ENCODE measurements at regions not wholly inside any gene's neighbourhood (a gene's known extent, or its start where the extent isn't known, plus 50 kb on each side); places are given as distances from the start of the nearest gene placed in this dataset.

DNA sequence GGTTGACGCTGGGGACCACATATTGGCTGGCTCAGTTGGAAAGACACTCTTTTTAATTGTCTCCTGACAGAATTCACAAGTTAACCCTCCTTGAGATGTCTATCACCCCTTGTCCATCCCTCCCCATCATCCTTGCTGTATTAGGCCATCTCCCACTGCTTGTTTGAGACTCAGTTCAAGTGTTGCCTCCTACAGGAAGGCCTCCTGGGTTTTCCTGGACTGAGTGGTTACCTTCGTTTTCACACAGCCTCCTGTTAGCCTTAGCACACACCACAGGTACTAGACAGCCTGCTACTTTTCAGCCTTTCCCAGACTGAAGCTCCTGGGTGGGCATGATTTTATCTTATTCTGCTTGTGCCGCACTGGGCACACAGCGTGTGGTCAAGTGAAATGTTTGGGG is 145.3 kb upstream of the STX18 start:
- no peaks in the 10 kb centered on the region for H3K36me3 ChIP-seq (ENCODE audit: control insufficient read depth, insufficient read depth, low read length)
- DNase-seq: no peak
- H3K4me3 ChIP-seq (ENCODE audit: low read length): no peak overlapping the region
- H3K9me3 ChIP-seq (replicated peaks; ENCODE audit: control insufficient read depth, low read depth, low read length): no peaks in the 10 kb centered on the region
- no peaks in the 10 kb centered on the region for H3K27me3 ChIP-seq (ENCODE audit: control insufficient read depth, insufficient read depth, low read length)
- WGBS (ENCODE audit: insufficient coverage): 71% methylated on average over 1 of the region's 4 CpGs
- no peaks in the 10 kb centered on the region for H3K4me1 ChIP-seq (ENCODE audit: control insufficient read depth, insufficient read depth, low read length)
- no peak overlapping the region for H3K27ac ChIP-seq (ENCODE audit: low read length)

DNA sequence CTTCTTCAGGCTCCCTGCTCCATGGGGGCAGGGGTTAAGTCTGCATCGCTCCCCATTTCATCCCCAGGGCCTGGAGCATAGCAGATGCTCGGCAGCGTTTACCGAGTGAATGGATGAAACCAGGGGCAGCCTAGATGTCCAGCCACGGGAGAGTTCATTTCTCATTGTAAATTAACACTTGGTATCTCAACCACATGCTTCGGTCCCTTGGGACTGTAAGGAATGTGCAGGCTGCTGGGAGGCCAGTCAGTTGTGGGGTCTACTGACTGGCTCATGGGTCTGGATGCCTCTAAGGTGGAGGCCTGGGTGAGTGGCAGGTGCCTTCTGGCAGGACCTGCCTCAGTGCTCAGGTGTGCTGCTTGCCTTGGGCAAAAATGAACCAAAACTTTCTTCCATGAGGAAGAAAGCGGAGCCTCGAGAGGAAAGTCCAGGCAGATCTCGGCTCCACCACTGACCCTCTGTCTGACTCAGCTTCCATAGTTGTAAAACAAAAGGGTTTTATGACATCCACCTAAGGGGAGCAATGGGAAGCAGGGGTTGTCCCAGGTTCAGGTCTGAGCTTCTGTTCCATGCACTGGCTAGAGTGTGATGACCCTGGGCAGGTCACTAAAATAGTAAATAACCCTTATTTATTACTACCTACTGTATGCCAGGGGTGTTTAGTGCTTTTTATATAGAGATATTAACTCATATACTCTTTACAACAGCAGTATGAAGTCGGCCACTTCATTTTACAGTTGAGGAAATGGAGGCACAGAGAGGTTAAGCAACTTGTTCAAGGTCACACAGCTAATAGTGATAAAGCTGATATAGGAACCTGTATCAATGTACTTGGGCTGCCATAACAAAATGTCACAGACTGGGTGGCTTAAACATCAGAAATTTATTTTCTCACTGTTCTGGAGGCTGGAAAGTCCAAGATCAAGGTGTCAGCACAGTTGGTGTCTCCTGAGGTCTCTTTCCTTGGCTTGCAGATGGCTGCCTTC is 144.3 kb upstream of the STX18 start:
- no peaks in the 10 kb centered on the region for H3K4me1 ChIP-seq (ENCODE audit: control insufficient read depth, insufficient read depth, low read length)
- DNase-seq: no peak
- no peaks in the 10 kb centered on the region for H3K9me3 ChIP-seq (replicated peaks; ENCODE audit: control insufficient read depth, low read depth, low read length)
- 26% methylated on average over 6 of the region's 10 CpGs for WGBS (ENCODE audit: insufficient coverage)
- no peak overlapping the region for H3K4me3 ChIP-seq (ENCODE audit: low read length)
- H3K27me3 ChIP-seq (ENCODE audit: control insufficient read depth, insufficient read depth, low read length): no peaks in the 10 kb centered on the region
- H3K27ac ChIP-seq (ENCODE audit: low read length): no peak overlapping the region
- no peaks in the 10 kb centered on the region for H3K36me3 ChIP-seq (ENCODE audit: control insufficient read depth, insufficient read depth, low read length)

DNA sequence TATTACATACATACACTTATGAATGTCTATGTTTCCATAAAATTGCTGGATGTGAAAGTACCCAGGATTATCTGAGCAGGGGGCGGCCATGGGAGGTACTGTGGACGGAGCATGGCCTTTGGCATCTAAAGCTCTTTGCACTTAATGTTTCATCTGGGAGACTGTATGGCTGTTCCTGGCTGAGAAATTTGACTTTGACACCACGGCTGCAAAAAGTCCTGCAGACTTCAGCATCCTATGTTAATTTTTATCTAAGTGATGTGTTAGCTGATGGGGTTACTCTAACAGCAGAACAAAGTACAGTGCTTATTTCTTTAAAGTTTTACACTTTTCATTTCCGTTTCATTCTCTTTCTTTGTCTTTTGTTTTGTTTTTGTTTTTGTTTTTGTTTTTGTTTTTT is 139.8 kb upstream of the STX18 start:
- Histone ChIP-seq H3K9me3 (replicated peaks; ENCODE audit: control insufficient read depth, low read depth, low read length) (no peaks in the 10 kb centered on the region), H3K4me1 (ENCODE audit: control insufficient read depth, insufficient read depth, low read length) (no peaks in the 10 kb centered on the region), H3K27ac (ENCODE audit: low read length) (no peak overlapping the region), H3K27me3 (ENCODE audit: control insufficient read depth, insufficient read depth, low read length) (peaks cover 5% of the 10 kb centered on the region), H3K4me3 (ENCODE audit: low read length) (no peak overlapping the region), H3K36me3 (ENCODE audit: control insufficient read depth, insufficient read depth, low read length) (no peaks in the 10 kb centered on the region)
- DNase-seq: no peak
- whole genome bisulfite sequencing (ENCODE audit: insufficient coverage): 88% methylated on average over 2 of the region's 4 CpGs

DNA sequence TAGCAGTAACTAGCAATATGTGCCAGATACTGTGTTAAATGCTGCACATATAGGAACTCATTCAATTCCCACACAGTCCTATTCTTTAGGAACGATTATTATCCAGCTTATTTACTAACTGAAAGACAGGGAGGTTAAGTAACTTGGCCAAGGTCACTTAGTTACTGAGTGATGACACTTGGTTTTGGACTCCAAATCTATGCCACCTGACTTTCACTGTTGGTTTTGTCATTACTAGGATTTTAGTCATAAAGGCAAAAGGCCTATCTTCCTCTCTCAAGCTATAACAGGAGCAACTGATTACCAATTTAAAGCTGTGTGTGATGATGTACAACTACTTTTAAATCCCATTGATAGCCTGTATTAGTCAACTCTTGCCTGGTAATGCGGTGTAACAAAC is 138.9 kb upstream of the STX18 start:
- WGBS (ENCODE audit: insufficient coverage): no CpG with 5 or more reads among the region's 2 CpGs
- Histone ChIP-seq H3K36me3 (ENCODE audit: control insufficient read depth, insufficient read depth, low read length) (no peaks in the 10 kb centered on the region), H3K27ac (ENCODE audit: low read length) (no peak overlapping the region)

DNA sequence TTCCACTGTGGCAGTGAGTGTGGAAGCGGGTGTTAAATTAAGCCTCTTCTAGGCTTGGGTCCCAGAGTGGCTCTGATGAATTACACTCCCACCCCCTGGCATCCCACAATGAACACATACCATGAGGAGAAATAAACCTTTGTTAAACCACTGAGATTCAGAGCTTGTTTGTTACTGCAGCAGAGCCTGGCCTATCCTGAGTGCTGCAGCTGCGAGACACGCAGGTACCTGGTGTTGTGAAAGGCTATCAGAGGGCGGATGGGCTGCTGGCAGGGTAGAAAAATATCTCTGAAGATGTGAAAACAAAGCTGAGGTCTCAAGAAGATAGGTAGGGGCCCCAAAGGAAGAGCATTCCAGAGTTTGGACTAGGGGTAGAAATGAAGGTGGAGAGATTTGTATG is 138.4 kb upstream of the STX18 start:
- Histone ChIP-seq H3K9me3 (replicated peaks; ENCODE audit: control insufficient read depth, low read depth, low read length) (no peaks in the 10 kb centered on the region), H3K36me3 (ENCODE audit: control insufficient read depth, insufficient read depth, low read length) (no peaks in the 10 kb centered on the region), H3K4me1 (ENCODE audit: control insufficient read depth, insufficient read depth, low read length) (no peaks in the 10 kb centered on the region), H3K27me3 (ENCODE audit: control insufficient read depth, insufficient read depth, low read length) (peaks cover 8% of the 10 kb centered on the region), H3K4me3 (ENCODE audit: low read length) (no peak overlapping the region), H3K27ac (ENCODE audit: low read length) (no peak overlapping the region)
- no peak for DNase-seq
- WGBS (ENCODE audit: insufficient coverage): 100% methylated on average over 4 of the region's 4 CpGs

More for the DNA sequence above, 138.9 kb upstream of the STX18 start:
- Histone ChIP-seq H3K9me3 (replicated peaks; ENCODE audit: control insufficient read depth, low read depth, low read length) (no peaks in the 10 kb centered on the region), H3K4me1 (ENCODE audit: control insufficient read depth, insufficient read depth, low read length) (no peaks in the 10 kb centered on the region), H3K4me3 (ENCODE audit: low read length) (no peak overlapping the region), H3K27me3 (ENCODE audit: control insufficient read depth, insufficient read depth, low read length) (peaks cover 8% of the 10 kb centered on the region)
- DNase-seq: no peak

DNA sequence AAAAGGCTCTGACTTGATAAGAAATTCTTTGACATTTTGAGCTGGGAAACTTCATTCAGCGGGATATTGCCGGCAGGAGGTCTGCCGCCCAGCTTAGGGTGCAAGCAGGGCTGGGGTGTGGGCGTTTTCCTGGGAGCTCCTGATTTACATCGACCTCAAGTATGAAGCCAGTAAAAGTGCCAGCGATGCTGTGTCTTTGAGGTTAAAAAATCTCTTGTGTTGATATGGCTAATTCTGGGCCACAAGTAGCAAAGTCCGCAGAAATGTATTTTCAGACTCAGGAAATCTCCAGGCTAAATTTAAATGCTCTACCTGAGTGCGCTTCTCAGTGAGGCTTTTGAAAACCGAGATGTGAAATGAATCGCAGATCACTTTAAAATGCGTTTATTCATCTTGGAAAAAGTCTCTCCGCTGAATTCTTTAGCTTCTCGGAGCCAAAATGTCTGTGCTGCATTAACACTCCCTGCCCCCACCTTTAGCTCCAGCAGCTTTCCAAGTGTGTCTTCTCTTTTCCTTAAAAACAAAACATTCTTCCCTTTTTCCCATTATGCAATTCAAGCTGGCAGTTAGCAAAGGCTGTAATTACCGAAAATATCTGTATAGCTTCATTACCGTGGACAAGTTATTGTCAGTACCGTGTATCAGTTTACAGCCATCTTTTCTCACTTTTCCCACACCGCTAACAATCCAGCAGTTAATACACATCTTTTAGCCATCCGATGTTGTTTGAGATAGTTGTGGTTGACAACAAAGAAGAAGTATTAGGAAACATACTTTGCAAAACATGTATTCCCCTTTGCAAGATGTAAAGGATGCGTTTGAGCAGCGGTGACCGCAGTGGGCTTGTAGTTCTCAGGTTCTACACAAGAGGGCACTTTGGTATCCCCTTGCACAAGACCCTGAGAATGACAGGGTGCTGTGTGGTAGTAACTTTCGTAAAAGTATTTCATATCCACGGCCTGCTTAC is 136.0 kb upstream of the STX18 start:
- Histone ChIP-seq H3K4me3 (ENCODE audit: low read length) (no peak overlapping the region), H3K27ac (ENCODE audit: low read length) (no peak overlapping the region)
- 11% methylated on average over 13 of the region's 23 CpGs for WGBS (ENCODE audit: insufficient coverage)

DNA sequence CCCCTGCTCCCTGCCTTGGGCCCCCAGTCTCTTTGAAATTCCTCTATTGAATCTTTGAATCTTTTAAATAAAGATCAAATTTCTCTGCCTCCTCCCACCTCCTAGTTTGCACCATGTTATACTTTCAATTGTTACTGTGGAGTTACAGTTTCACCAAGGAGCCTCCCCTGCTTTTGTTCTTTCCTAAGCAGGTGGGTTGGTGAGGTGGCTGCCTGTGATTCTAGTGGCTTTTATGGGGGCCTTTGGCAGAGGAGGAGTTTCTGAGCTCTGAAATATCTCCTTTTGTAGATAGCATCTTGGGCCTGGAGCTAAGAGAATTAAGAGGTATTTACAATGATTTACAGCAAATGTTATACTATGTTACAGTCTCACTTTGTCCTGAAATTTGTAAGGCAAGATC is 133.8 kb upstream of the STX18 start:
- no peak overlapping the region for H3K4me3 ChIP-seq (ENCODE audit: low read length)
- H3K9me3 ChIP-seq (replicated peaks; ENCODE audit: control insufficient read depth, low read depth, low read length): no peaks in the 10 kb centered on the region
- H3K4me1 ChIP-seq (ENCODE audit: control insufficient read depth, insufficient read depth, low read length): no peaks in the 10 kb centered on the region
- H3K27me3 ChIP-seq (ENCODE audit: control insufficient read depth, insufficient read depth, low read length): peaks cover 8% of the 10 kb centered on the region
- H3K36me3 ChIP-seq (ENCODE audit: control insufficient read depth, insufficient read depth, low read length): no peaks in the 10 kb centered on the region
- H3K27ac ChIP-seq (ENCODE audit: low read length): no peak overlapping the region
- no peak for DNase-seq

More for the DNA sequence above, 136.0 kb upstream of the STX18 start:
- peaks cover 8% of the 10 kb centered on the region for H3K27me3 ChIP-seq (ENCODE audit: control insufficient read depth, insufficient read depth, low read length)
- peak; percentile 83 for DNase-seq
- H3K36me3 ChIP-seq (ENCODE audit: control insufficient read depth, insufficient read depth, low read length): no peaks in the 10 kb centered on the region
- H3K9me3 ChIP-seq (replicated peaks; ENCODE audit: control insufficient read depth, low read depth, low read length): no peaks in the 10 kb centered on the region
- H3K4me1 ChIP-seq (ENCODE audit: control insufficient read depth, insufficient read depth, low read length): no peaks in the 10 kb centered on the region

DNA sequence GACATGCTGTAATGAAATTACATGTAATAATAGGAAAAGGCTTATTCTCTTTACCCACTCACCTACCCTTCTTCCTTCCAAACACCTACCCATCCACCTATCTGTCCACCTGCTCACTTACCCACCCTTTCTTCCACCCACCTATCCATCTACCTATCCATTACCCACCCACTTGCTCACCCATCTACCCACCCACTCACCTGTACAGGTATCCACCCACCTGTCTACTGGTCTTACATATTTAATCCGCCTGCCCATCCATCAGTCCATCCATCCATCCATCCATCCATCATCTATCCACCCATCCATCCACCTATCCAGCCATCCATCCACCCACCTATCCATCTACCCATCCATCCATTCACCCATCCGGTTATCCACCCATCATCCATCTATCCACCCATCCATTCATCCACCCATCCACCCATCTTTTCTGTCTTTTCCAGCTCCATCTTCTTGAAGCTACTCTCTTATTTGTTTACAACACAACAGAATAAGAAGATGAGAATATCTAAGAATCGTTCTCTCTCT is 133.3 kb upstream of the STX18 start:
- peaks cover 8% of the 10 kb centered on the region for H3K27me3 ChIP-seq (ENCODE audit: control insufficient read depth, insufficient read depth, low read length)
- H3K4me1 ChIP-seq (ENCODE audit: control insufficient read depth, insufficient read depth, low read length): no peaks in the 10 kb centered on the region
- WGBS (ENCODE audit: insufficient coverage): 80% methylated on average over 3 of the region's 3 CpGs
- H3K36me3 ChIP-seq (ENCODE audit: control insufficient read depth, insufficient read depth, low read length): no peaks in the 10 kb centered on the region
- no peak overlapping the region for H3K27ac ChIP-seq (ENCODE audit: low read length)
- no peaks in the 10 kb centered on the region for H3K9me3 ChIP-seq (replicated peaks; ENCODE audit: control insufficient read depth, low read depth, low read length)
- DNase-seq: no peak
- H3K4me3 ChIP-seq (ENCODE audit: low read length): no peak overlapping the region

DNA sequence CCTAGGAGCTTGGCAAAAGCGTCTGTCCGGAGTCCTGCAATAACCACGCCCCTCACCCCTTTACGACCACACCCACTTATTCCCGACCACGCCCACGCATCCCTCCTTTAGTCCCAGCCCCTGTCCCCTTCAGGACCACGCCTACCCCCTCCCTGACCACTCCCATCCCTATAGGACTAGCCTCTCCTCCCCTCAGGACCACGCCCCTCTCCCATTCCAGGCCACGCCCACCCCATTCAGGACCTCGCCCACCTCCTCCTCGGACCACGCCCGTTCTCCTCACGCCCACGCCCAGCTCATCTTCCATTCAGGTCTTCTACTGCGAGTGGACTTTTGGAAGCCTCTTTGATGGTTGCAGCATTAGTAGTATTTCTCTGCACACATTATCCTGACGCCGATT is 131.2 kb upstream of the STX18 start:
- no peak overlapping the region for H3K27ac ChIP-seq (ENCODE audit: low read length)
- H3K4me3 ChIP-seq (ENCODE audit: low read length): no peak overlapping the region
- H3K9me3 ChIP-seq (replicated peaks; ENCODE audit: control insufficient read depth, low read depth, low read length): no peaks in the 10 kb centered on the region
- H3K36me3 ChIP-seq (ENCODE audit: control insufficient read depth, insufficient read depth, low read length): no peaks in the 10 kb centered on the region
- no peak for DNase-seq
- WGBS (ENCODE audit: insufficient coverage): 24% methylated on average over 17 of the region's 19 CpGs
- no peaks in the 10 kb centered on the region for H3K4me1 ChIP-seq (ENCODE audit: control insufficient read depth, insufficient read depth, low read length)
- H3K27me3 ChIP-seq (ENCODE audit: control insufficient read depth, insufficient read depth, low read length): peaks cover 9% of the 10 kb centered on the region

DNA sequence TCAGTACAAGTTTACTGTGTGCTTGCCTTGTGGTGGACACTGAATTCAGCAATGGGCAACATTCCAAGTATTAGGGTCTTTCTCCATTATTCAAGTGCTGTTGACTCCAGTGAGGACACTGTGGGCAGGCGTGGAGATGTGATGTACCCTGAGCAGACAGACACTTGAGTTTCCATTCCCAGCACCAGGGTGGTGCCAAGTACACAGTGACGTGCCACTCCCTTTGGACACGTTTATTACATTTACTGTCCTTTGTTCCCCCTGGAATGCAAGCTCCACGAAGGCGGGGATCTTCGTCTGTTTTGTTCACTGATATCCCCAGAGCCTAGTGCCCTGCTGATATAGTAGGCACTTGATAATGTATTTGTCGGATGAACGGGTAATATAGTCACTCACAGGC is 130.6 kb upstream of the STX18 start:
- no peaks in the 10 kb centered on the region for H3K36me3 ChIP-seq (ENCODE audit: control insufficient read depth, insufficient read depth, low read length)
- H3K9me3 ChIP-seq (replicated peaks; ENCODE audit: control insufficient read depth, low read depth, low read length): no peaks in the 10 kb centered on the region
- peaks cover 12% of the 10 kb centered on the region for H3K27me3 ChIP-seq (ENCODE audit: control insufficient read depth, insufficient read depth, low read length)
- peaks cover 5% of the 10 kb centered on the region for H3K4me1 ChIP-seq (ENCODE audit: control insufficient read depth, insufficient read depth, low read length)
- H3K4me3 ChIP-seq (ENCODE audit: low read length): no peak overlapping the region
- no peak for DNase-seq
- 86% methylated on average over 3 of the region's 8 CpGs for WGBS (ENCODE audit: insufficient coverage)
- no peak overlapping the region for H3K27ac ChIP-seq (ENCODE audit: low read length)
